ENCODE measurements at regions not wholly inside any gene's neighbourhood (a gene's known extent, or its start where the extent isn't known, plus 50 kb on each side); places are given as distances from the start of the nearest gene placed in this dataset.
A peak's percentile ranks its signal among the peaks of the same experiment; 100 is the strongest.
"Not testable (repeated sequence)": the region's sequence is repeated elsewhere in the genome, so short reads cannot be mapped to it uniquely, and the experiment has no call there.

DNA sequence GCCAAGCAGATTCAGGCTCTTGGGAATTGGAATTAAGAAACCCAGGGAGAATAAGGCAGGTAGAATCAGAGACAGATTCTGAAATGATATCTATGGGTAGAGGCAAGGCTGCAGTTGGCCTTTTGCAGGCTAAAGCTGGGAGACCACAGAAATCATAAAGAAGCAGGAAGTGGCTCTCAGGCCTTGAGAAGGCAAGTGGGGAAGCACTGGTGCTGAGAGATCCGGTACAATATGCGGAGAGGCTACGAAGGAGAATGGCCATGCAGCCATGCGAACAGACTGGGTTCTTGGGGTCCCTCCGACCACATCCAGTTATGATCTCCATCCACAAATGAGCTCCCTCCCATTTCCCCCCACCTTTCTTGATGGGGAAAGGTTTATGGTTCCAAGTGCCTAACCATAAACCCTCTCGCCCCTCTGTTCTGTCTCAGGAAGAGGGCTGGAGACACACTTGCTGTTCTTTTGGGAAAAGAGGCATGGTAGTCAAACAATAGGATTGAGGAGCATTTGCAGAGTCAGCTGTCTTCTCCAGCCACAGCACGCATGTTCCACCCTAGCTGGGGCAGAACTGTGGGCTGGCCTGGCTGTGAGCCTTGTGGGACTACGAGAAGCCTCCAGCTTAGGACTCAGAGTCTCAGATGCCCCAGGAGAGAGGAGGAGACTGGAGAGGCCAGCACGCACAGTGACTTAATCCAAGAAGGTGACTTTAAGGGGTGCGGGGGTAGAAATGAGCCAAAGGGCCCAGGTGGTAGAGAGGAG is 99.6 kb downstream of the RPLP1 start:
- no peak for DNase-seq (ENCODE audit: low read depth in 2 of 3, low spot score in 2 of 3)

DNA sequence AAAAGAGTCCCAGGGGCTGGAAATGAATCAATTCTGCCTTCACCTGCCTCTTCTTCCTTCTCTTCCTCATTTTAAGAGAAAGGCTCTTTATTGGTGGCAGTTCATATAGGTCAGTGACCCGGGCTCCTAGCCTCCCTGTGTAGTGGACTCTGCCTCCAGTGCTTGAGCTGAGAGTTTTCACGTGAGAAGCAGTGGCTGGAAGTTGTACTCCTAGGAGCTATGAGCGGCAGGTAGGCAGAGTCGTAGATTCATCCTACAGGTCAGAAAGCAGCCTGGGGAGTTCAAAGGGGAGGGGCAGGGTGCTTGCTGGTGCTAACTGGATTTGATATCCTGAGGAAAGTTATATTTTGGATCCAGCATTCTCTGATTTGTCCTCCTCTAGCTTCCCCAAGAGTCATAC is 101.1 kb downstream of the RPLP1 start:
- no peak for DNase-seq (ENCODE audit: low read depth in 2 of 3, low spot score in 2 of 3)

DNA sequence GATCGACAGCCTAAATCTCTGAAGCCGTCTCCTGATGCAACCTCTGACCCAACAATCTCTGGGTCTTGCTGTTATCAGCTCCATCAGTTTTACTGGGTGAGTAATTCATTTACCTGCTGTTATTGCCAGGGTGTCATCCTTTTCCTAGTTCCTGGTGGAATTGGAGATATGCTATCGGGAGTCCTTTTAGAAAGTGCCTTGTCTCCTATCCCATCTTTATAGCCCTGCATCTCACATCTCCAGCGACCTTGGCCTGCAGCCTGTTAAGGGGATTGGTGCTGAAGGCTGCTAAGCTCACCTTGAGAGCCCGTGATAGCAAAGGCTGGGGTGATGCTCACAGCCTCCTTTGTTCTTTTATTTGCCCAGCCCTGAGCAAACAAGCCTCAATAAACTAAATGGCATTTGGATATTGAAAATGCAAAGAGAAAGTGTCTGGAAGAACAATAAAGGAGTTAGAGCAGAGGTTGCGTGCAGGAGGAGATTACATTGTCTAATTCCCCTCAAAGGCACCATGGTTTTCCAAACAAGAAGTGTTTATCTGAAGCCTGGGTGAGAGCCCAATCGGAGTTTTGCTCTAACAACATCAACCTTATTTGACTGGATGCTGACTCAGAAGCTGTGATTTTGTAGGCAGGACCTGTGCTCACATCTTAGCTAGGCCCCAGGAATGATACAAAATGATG is 101.8 kb downstream of the RPLP1 start:
- no peak for DNase-seq (ENCODE audit: low read depth in 2 of 3, low spot score in 2 of 3)

- no peak for DNase-seq (ENCODE audit: low read depth in 2 of 3, low spot score in 2 of 3)
These were observed 102.5 kb downstream of the RPLP1 start for GRCh38 chr15:69555080-69555479.

DNA sequence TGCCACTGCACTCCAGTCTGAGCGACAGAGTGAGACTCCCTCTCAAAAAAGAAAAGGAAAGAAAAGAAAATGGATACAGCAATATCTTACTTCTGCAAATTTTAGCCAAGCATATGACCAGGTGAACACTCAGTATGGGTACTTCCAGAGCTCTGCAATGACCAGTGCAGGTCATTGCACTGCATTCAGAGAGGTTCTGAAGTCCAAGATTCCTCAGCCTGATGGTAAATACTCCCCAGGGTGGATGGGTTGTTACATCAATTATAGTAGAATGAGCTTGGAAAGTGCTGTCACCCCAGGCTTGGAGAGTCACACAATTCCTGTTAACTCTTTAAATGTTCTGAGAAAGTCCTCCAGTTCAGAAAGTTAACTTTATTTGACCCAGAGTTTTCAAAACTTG is 103.7 kb downstream of the RPLP1 start:
- DNase-seq (ENCODE audit: low read depth in 2 of 3, low spot score in 2 of 3) = no peak

GRCh38 chr15:69557020-69557706 is 104.5 kb downstream of the RPLP1 start:
- DNase-seq (ENCODE audit: low read depth in 2 of 3, low spot score in 2 of 3) = no peak

DNA sequence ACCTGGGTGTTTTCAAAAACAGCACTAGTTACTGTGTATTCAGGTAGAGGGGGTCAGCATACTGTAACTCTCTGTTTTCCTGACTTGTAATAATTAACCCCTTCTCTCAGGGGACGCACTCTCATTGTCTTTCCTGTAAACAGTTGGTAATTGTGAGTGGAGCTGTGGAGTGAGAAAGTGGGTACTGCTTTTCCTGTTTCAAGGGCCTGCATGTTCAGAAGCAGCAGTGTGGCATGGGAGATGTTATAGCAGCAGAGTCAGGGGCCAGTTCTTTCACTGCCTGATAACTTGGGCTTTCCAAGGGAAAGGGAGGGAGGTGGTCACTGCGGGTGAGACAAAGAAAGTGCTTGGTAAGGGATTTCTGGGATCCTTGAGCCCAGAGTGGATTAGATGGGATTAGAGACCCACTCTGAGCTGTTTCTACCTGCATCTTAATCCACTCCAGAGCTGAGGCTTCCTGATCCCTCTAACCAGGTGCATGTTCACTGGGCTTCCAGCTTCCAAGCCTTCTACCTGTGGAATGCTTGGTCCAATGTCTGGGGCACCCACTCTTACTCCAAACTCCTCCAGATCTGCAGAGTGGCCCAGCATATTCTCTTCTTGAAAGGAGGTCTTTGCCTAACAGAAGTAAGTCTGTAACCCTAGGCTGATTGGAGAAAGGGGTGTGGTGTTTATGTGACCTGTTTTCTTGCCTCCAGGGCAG is 105.2 kb downstream of the RPLP1 start:
- no peak for DNase-seq (ENCODE audit: low read depth in 2 of 3, low spot score in 2 of 3)

DNA sequence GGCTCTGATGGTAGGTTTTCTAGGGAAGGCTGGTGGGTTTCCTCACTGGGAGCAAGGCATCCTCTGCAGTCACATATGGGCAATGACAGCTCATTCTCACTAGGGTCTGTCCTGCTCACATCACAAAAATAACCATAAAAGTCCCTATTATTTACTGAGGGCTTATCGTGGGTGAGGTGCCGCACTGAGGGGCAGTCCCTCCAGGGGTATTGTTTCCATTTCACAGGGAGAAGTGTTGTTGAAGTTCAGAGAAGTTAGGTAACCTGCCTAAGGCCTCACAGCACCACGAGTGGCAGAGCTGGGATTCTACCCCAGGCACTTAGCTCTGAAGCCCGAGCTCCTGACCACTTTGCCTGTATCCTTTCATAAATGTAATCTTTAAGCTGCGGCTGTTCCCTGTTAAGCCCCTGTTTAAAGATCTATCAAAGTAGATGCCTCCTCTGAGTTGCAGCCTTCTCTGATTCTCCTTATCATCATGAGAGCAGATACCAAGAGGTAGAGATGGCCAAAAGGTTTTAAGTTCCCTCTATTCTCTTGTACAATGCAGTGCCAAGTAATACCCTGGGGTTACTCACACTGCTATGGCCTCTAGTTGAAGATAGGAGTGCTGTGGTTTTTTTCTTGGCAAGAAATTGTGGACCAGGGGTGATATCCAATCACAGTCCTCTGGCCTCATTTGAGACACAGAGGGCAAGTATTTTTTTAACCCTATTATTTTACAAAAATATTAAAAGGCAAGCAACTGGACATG is 107.0 kb downstream of the RPLP1 start:
- DNase-seq (ENCODE audit: low read depth in 2 of 3, low spot score in 2 of 3) = no peak

DNA sequence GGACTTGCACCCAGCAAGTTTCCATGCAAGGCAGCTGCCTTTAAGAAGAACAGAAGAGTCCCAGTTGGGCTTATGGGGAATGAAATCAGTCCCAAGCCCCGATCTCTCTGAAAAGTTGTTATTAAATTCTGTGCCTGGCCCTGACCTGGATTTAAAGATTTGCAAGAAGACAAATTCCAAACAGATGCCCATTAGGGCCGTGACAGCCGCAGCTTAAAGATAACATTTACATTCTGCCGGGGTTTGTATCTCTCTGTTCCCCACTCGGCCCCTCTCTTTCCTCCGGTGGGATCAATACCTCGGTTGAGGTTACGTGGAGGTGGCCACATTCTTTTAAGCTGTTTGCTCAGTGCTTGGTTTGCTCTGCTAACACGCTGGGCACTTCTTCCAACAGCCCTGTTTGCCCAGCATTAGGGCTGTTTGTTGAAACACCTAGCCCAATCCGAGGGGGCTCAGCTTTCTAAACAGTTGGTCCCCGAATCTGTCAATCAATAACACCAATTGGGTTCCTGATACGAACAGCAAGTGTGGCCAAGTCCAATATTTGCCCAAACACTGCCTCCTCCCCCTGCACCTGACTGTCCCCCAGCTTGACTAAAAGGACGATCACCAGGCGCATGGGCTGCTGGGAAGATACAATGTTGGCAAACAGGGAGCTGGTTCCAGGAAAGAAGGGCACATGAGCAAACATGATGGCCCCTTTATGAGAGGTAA is 108.6 kb downstream of the RPLP1 start:
- DNase-seq (ENCODE audit: low read depth in 2 of 3, low spot score in 2 of 3) = no peak

GRCh38 chr15:69562116-69562515 is 109.5 kb downstream of the RPLP1 start:
- DNase-seq (ENCODE audit: low read depth in 2 of 3, low spot score in 2 of 3) = no peak

- no peak for DNase-seq (ENCODE audit: low read depth in 2 of 3, low spot score in 2 of 3)
These were observed 109.9 kb downstream of the RPLP1 start for GRCh38 chr15:69562564-69562963.

- no peak for DNase-seq (ENCODE audit: low read depth in 2 of 3, low spot score in 2 of 3)
These were observed 112.5 kb downstream of the RPLP1 start for GRCh38 chr15:69565066-69565655.

DNA sequence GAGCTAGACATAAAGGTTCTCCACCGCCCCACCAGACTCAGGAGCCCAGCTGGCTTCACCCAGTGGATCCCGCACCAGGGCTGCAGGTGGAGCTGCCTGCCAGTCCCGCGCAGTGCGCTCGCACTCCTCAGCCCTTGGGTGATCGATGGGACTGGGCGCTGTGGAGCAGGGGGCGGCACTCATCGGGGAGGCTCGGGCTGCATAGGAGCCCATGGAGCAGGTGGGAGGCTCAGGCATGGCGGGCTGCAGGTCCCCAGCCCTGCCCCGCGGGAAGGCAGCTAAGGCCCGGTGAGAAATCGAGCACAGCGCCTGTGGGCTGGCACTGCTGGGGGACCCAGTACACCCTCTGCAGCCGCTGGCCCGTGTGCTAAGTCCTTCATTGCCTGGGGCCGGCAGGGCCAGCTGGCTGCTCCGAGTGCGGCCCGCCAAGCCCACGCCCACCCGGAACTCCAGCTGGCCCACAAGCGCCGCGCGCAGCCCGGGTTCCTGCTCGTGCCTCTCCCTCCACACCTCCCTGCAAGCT is 114.7 kb downstream of the RPLP1 start:
- DNase-seq (ENCODE audit: low read depth in 2 of 3, low spot score in 2 of 3) = not testable (repeated sequence)

DNA sequence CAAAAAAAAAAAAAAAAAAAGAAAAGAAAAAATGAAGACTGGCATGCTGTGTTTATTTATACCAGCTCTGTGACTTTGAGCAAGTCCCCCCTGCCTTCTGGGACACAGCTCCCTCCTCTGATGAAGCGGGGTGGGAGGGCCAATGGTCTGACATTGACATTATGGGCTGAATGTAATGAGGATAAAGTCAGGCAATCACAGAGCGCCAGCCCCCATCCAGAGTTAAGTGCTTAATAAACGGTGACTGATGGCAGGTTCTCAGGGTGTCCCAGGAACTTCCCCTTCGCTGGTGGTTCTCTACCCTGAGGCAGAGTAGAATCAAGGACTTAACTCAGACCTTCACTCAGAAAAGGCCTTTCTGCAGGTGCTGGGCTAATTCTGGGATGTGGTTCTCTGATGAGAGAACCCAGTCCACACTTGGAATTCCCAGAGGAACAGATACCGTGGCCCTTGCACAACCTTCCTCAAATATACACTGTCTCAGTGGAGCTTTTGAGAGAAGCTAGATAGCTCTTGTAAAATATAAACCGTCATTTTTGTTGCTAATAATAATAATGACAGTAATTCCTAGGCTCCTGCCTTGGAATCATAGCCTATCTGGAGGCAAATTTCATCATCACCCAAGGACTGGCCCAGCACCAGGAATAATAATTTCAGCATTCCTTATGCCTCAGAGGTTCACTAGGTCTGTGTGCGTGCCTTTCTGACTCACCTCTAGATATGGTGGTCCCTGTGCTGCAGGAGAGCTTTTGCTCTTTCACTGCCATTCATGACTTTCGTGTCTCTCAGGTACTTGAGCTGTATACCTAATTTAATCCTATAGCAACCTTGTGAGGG is 115.8 kb downstream of the RPLP1 start:
- no peak for DNase-seq (ENCODE audit: low read depth in 2 of 3, low spot score in 2 of 3)

DNA sequence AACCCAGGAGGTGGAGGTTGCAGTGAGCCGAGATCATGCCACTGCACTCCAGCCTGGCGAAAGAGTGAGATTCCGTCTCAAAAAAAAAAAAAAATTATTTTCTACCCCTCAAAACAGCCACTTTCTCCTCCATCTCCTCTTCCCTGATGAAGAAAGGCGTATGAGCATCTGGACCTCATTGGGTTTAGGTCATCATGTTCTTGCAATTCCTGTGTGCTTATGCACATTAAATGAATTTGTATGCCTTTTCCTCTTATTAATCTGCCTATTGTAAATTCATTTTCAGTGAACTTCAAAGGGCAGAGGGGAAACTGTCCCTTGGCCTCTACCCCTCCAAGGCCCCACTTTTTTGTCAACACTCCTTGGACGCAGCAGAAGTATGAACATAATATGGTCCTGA is 117.8 kb downstream of the RPLP1 start:
- no peak for DNase-seq (ENCODE audit: low read depth in 2 of 3, low spot score in 2 of 3)

DNA sequence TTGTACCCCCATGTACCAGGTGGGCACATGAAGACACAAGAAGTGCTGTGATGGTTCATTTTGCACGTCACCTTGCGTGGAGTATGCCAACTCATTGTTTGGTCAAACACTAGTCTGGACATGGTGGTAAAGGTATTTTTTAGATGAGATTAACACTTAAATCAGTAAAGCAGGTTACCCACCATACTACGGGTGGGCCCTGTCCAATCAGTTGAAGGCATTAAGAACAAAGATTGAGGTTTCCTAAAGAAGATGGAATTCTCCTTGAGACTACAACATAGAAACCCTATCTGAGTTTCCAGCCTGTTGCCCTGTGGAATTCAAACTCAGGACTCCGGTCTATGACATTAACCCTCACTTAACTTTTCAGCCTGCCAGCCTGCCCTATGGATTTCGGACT is 118.4 kb downstream of the RPLP1 start:
- no peak for DNase-seq (ENCODE audit: low read depth in 2 of 3, low spot score in 2 of 3)

- DNase-seq (ENCODE audit: low read depth in 2 of 3, low spot score in 2 of 3) = not testable (repeated sequence)
These were observed 120.7 kb downstream of the RPLP1 start for GRCh38 chr15:69573278-69573677.

DNA sequence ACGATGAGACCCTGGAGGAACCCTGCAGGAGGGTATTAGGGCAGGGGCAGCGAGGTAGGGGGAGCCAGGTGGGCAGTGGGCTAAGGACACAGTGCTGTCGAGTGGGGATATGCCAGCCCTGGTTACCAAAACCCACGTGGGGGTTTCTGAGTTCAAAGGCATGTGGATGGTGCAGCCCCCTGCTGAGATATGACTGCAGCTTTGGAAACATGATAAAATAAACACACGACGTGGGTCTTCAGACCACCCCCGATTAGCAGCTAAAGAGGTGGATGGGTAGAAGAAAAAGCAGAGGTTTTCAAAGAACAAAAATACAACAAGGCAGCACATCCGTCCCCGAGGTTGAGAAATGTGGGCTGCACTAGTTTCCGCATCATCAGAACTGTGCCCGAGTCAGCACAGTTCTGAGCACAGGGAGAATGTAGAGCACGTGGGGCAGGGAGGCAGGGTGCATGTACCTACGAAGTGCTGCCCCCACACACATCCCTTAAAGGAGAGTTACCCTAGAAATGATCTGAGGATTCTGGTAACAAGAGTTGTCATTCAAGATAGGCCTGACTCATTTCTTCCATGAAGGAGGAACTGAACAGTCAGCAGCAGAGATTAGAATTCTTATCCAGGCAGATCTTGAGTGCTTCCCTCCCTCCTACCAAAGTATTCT is 121.3 kb downstream of the RPLP1 start:
- DNase-seq (ENCODE audit: low read depth in 2 of 3, low spot score in 2 of 3) = peak in 1 of 3 donors; percentile 29
